GM23338 (cell line): ENCODE measurements at regions not wholly inside any gene's neighbourhood (a gene's known extent, or its start where the extent isn't known, plus 50 kb on each side); places are given as distances from the start of the nearest gene placed in this dataset.

Experiments
- ATAC-seq: fragments of 200-7000 bp; cut with Tn5 transposase; 3 replicates; pipeline ENCODE4 v1.9.1; 2020
- DNase-seq: peaks from one replicate; pipeline ENCODE4 v3.0.0-alpha.2; 2015; ENCODE audit warnings: low spot score
- H2AFZ ChIP-seq: fragments of 200-600 bp; sonication (generic); 2 replicates; pipeline ENCODE4 v1.8.0; 2016; ENCODE audit warnings: antibody characterized with exemption, mild to moderate bottlenecking, moderate library complexity
- H3F3A ChIP-seq: fragments of 200-600 bp; sonication (generic); replicated peaks from 2 replicates; pipeline ENCODE4 v1.8.0; 2017; ENCODE audit warnings: antibody characterized with exemption, mixed run types, low read depth
- H3K27ac ChIP-seq: fragments of 200-600 bp; sonication (generic); 2 replicates; pipeline ENCODE4 v1.6.1; 2016; ENCODE audit warnings: low read depth
- H3K27me3 ChIP-seq: fragments of 200-600 bp; sonication (generic); 2 replicates; pipeline ENCODE4 v1.8.0; 2016; ENCODE audit warnings: mild to moderate bottlenecking, mixed run types, moderate library complexity; ENCODE audit not compliant: insufficient read depth
- H3K36me3 ChIP-seq: fragments of 200-600 bp; sonication (generic); 2 replicates; pipeline ENCODE4 v1.8.0; 2016; ENCODE audit warnings: mild to moderate bottlenecking; ENCODE audit not compliant: insufficient read depth
- H3K4me1 ChIP-seq: fragments of 200-600 bp; sonication (generic); 2 replicates; pipeline ENCODE4 v1.8.0; 2016; ENCODE audit warnings: mild to moderate bottlenecking, moderate library complexity; ENCODE audit not compliant: insufficient read depth
- H3K4me2 ChIP-seq: fragments of 200-600 bp; sonication (generic); 2 replicates; pipeline ENCODE4 v1.7.1; 2017; ENCODE audit warnings: mixed run types
- H3K4me3 ChIP-seq: fragments of 200-600 bp; sonication (generic); 2 replicates; pipeline ENCODE4 v1.6.1; 2016; ENCODE audit warnings: mixed run types
- H3K79me2 ChIP-seq: fragments of 200-600 bp; sonication (generic); replicated peaks from 2 replicates; pipeline ENCODE4 v1.8.0; 2017; ENCODE audit warnings: mild to moderate bottlenecking; ENCODE audit not compliant: insufficient read depth
- H3K9me2 ChIP-seq: fragments of 200-600 bp; sonication (generic); 2 replicates; pipeline ENCODE4 v1.8.0; 2017; ENCODE audit not compliant: insufficient read depth
- H4K20me1 ChIP-seq: fragments of 200-600 bp; sonication (generic); replicated peaks from 2 replicates; pipeline ENCODE4 v1.8.0; 2017; ENCODE audit warnings: mild to moderate bottlenecking; ENCODE audit not compliant: insufficient read depth
- H3K27ac Mint-ChIP-seq: 2 replicates; pipeline ENCODE4 v1.8.0; 2020; ENCODE audit warnings: inconsistent platforms, mild to moderate bottlenecking, moderate library complexity, mixed read lengths
- H3K27me3 Mint-ChIP-seq: 3 replicates; pipeline ENCODE4 v1.8.0; 2022; ENCODE audit warnings: low read depth, mild to moderate bottlenecking, moderate library complexity, mixed read lengths, inconsistent platforms; ENCODE audit not compliant: insufficient read depth, poor library complexity
- H3K36me3 Mint-ChIP-seq: 3 replicates; pipeline ENCODE4 v1.8.0; 2021; ENCODE audit warnings: low read depth, mild to moderate bottlenecking, inconsistent platforms, moderate library complexity, mixed read lengths
- H3K4me1 Mint-ChIP-seq: 3 replicates; pipeline ENCODE4 v1.8.0; 2020; ENCODE audit warnings: mild to moderate bottlenecking, inconsistent platforms, mixed read lengths
- H3K4me3 Mint-ChIP-seq: 3 replicates; pipeline ENCODE4 v1.8.0; 2021; ENCODE audit warnings: moderate library complexity, mild to moderate bottlenecking, inconsistent platforms, mixed read lengths
- H3K9me3 Mint-ChIP-seq: 3 replicates; pipeline ENCODE4 v1.8.0; 2020; ENCODE audit warnings: moderate library complexity, mild to moderate bottlenecking, inconsistent platforms, mixed read lengths
- CREB1 ChIP-seq: fragments of 250-450 bp; sonication (Bioruptor Pico); IDR thresholded peaks from 2 replicates; pipeline ENCODE4 v1.5.0; 2020; ENCODE audit warnings: low read depth, mild to moderate bottlenecking, moderate library complexity
- CTCF ChIP-seq, 2 experiments: fragments of 200-600 bp in 1 of 2; sonication (generic) in 1 of 2; conservative IDR thresholded peaks; 2 replicates each; pipeline versions ENCODE4 v1.5.1 to v1.6.1; 2016 to 2017; ENCODE audit warnings: antibody characterized with exemption in 2 of 2, low read depth in 2 of 2, mild to moderate bottlenecking in 2 of 2, moderate library complexity in 1 of 2
- EZH2 ChIP-seq: fragments of 200-600 bp; sonication (generic); IDR thresholded peaks from one replicate; pipeline ENCODE4 v1.8.0; 2017; ENCODE audit warnings: antibody characterized with exemption, mild to moderate bottlenecking, low read depth; ENCODE audit not compliant: unreplicated experiment
- EZH2phosphoT487 ChIP-seq: fragments of 200-600 bp; sonication (generic); IDR thresholded peaks from one replicate; pipeline ENCODE4 v1.8.1; 2018; ENCODE audit warnings: antibody characterized with exemption; ENCODE audit not compliant: unreplicated experiment
- JUNB ChIP-seq: IDR thresholded peaks from one replicate; pipeline ENCODE4 v1.6.1; 2016; ENCODE audit warnings: antibody characterized with exemption; ENCODE audit not compliant: unreplicated experiment
- NANOG ChIP-seq: IDR thresholded peaks from 2 replicates; pipeline ENCODE4 v1.6.1; 2016; ENCODE audit warnings: antibody characterized with exemption, borderline replicate concordance
- POLR2AphosphoS5 ChIP-seq: IDR thresholded peaks from 2 replicates; pipeline ENCODE4 v1.6.1; 2016; ENCODE audit warnings: antibody characterized with exemption, low read depth
- REST ChIP-seq: IDR thresholded peaks from one replicate; pipeline ENCODE4 v1.6.1; 2018; ENCODE audit warnings: antibody characterized with exemption; ENCODE audit not compliant: unreplicated experiment
- STAT1 ChIP-seq: IDR thresholded peaks from one replicate; pipeline ENCODE4 v1.6.1; 2016; ENCODE audit warnings: antibody characterized with exemption; ENCODE audit not compliant: unreplicated experiment
- ZNF331 ChIP-seq: fragments of 250-450 bp; sonication (Bioruptor Pico); IDR thresholded peaks from 2 replicates; pipeline ENCODE4 v1.5.0; 2020; ENCODE audit warnings: low read depth, mild to moderate bottlenecking, moderate library complexity
- TF ChIP-seq, protein P1 (sequence below): IDR thresholded peaks from 2 replicates; pipeline ENCODE4 v1.6.1; 2016; ENCODE audit warnings: antibody characterized with exemption

- Mint-ChIP-seq H3K27me3 (peaks cover 2% of the 10 kb centered on the region), H3K36me3 (peaks cover 17% of the 10 kb centered on the region; the same call in 2 of the 3 replicates), H3K4me1 (no peaks in the 10 kb centered on the region; the same call in 2 of the 3 replicates), H3K27ac (no peak overlapping the region), H3K4me3 (no peak overlapping the region), H3K9me3 (peaks cover 14% of the 10 kb centered on the region)
- DNase-seq (no peak), ATAC-seq (no peak)
- Histone ChIP-seq H3K36me3 (no peaks in the 10 kb centered on the region), H3K4me3 (no peak overlapping the region), H4K20me1 (no peaks in the 10 kb centered on the region), H3K27ac (no peak overlapping the region), H3K4me1 (no peaks in the 10 kb centered on the region), H3F3A (no peaks in the 10 kb centered on the region), H3K9me2 (peaks cover 10% of the 10 kb centered on the region; the same call in 1 of the 2 replicates), H2AFZ (0 out of 2 replicates have a peak overlapping the region, but pooled peaks have one; percentile 16), H3K79me2 (no peaks in the 10 kb centered on the region), H3K27me3 (no peaks in the 10 kb centered on the region), H3K4me2 (no peak overlapping the region)
- TF ChIP-seq CREB1 (CRISPR knock-in tag) (no peak), STAT1 (no peak), NANOG (no peak), EZH2phosphoT487 (no peak), JUNB (no peak), REST (no peak)
- TF ChIP-seq, protein P1, sequence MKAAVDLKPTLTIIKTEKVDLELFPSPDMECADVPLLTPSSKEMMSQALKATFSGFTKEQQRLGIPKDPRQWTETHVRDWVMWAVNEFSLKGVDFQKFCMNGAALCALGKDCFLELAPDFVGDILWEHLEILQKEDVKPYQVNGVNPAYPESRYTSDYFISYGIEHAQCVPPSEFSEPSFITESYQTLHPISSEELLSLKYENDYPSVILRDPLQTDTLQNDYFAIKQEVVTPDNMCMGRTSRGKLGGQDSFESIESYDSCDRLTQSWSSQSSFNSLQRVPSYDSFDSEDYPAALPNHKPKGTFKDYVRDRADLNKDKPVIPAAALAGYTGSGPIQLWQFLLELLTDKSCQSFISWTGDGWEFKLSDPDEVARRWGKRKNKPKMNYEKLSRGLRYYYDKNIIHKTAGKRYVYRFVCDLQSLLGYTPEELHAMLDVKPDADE, result no peak
These were observed 125.3 kb upstream of the SPTLC3 start for GRCh38 chr20:12883507-12883885.

DNA sequence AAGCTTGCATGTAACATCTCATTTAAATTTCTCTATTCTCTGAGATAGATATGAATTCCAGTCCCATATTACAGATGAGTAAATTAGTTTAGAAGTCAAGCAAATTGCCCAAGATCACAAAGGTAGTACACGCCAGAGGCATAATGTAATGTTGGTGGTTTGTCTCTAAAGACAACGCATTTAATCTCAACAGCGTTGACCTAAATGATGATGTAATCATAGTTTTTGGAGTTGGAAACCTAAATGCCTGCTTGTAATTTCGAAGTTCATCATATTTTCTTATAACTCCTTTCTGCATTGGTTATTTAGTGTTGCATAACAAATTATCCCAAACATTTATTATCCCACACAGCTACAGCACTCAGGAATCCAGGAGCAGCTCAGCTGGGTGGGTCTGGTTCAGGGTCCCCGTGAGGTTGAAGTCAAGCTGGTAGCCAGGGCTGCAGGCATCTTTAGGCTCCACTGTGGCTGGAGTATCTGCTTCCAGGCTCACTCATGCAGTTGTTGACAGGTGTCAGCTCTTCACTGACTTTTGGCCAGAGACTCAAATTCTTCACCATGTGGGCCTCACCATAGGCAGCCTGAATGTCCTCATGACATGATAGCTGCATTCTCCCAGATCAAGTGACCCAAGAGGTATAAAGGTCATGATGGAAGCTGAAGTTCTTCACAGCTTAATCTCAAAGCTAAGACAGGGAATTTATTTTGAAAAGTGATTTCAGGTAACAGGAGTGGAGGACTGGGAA is 122.0 kb upstream of the SPTLC3 start:
- Mint-ChIP-seq H3K4me1 (no peaks in the 10 kb centered on the region), H3K9me3 (peaks cover 8% of the 10 kb centered on the region; the same call in 2 of the 3 replicates), H3K27me3 (peaks cover 2% of the 10 kb centered on the region), H3K27ac (no peak overlapping the region), H3K36me3 (peaks cover 3% of the 10 kb centered on the region; the same call in 2 of the 3 replicates), H3K4me3 (no peak overlapping the region)
- no peaks in the 10 kb centered on the region for H3K79me2 ChIP-seq
- H2AFZ ChIP-seq, result no peak overlapping the region
- H4K20me1 ChIP-seq, result no peaks in the 10 kb centered on the region
- H3K27me3 ChIP-seq, result no peaks in the 10 kb centered on the region
- H3K27ac ChIP-seq, result no peak overlapping the region
- DNase-seq (no peak), ATAC-seq (no peak)
- no peak overlapping the region for H3K4me2 ChIP-seq
- H3F3A ChIP-seq, result no peaks in the 10 kb centered on the region
- no peaks in the 10 kb centered on the region for H3K36me3 ChIP-seq
- H3K4me1 ChIP-seq, result no peaks in the 10 kb centered on the region
- peaks cover 10% of the 10 kb centered on the region; the same call in 1 of the 2 replicates for H3K9me2 ChIP-seq
- no peak overlapping the region for H3K4me3 ChIP-seq
- TF ChIP-seq CTCF (conservative IDR thresholded peaks at IDR 0.05; ENCODE audit: low read depth in 2 of 2), result no peak
- TF ChIP-seq STAT1, result no peak
- no peak for TF ChIP-seq ZNF331
- no peak for TF ChIP-seq POLR2AphosphoS5
- TF ChIP-seq EZH2, result no peak
